ENCODE measurements at regions not wholly inside any gene's neighbourhood (a gene's known extent, or its start where the extent isn't known, plus 50 kb on each side); places are given as distances from the start of the nearest gene placed in this dataset.

DNA sequence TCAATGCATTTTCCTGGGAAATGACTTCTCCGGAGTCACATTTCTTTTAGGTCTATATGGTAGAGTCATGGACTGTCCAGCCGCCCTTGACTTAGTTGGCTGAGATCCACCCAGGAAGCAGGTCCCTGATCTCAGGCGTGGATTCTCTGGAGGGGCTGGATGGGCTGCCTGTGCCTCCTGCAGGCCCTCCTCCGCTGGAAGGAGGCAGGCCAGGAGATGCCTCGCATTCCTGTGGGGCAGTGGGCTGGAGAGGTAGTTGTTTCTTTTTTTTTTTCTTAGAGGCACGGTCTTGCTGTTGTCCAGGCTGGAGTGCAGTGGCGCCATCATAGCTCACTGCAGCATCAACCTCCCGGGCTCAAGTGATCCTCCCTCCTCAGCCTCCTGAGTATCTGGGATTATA, 129.0 kb upstream of the MYCN start:
- Mint-ChIP-seq H3K36me3 (no peaks in the 10 kb centered on the region), H3K4me1 (ENCODE audit: unreplicated experiment) (peaks cover 67% of the 10 kb centered on the region), H3K27ac (no peak overlapping the region), H3K27me3 (no peaks in the 10 kb centered on the region), H3K4me3 (no peak overlapping the region), H3K9me3 (no peaks in the 10 kb centered on the region)
- DNase-seq (ENCODE audit: extremely low spot score, unreplicated experiment): no peak
- no peak for TF ChIP-seq CTCF (conservative IDR thresholded peaks at IDR 0.05)

DNA sequence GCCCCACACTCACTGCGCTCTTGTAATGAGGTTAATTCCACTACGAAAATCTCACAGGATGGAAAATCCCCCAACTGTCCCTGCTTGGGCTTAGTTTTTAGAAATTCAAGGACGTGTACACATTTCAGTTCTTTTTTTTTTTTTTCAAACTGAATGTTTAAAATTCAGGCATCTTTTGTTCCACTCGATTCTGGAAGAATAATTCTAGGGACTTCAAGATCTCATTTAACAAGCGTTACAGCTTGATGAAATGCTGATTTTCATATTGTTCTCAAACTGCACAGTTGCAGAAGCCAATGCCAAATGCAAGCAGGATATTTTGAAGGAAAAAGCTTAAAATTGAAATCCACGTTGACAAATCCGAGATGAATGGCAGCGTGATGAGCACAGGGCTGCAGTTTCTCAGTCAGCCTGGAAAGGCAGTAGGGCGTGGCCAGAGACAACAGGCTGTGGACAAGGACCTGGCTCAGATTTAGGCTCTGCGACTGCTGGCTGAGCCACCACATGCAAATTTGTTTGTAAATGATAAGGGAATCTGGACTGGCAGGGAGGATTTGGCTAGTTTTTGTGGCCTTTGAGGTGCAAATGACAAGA, 128.1 kb upstream of the MYCN start:
- Mint-ChIP-seq H3K9me3 (no peaks in the 10 kb centered on the region), H3K4me1 (ENCODE audit: unreplicated experiment) (peaks cover 71% of the 10 kb centered on the region), H3K36me3 (no peaks in the 10 kb centered on the region), H3K27me3 (no peaks in the 10 kb centered on the region), H3K27ac (no peak overlapping the region), H3K4me3 (no peak overlapping the region)
- TF ChIP-seq CTCF (conservative IDR thresholded peaks at IDR 0.05): no peak
- DNase-seq (ENCODE audit: extremely low spot score, unreplicated experiment): no peak

DNA sequence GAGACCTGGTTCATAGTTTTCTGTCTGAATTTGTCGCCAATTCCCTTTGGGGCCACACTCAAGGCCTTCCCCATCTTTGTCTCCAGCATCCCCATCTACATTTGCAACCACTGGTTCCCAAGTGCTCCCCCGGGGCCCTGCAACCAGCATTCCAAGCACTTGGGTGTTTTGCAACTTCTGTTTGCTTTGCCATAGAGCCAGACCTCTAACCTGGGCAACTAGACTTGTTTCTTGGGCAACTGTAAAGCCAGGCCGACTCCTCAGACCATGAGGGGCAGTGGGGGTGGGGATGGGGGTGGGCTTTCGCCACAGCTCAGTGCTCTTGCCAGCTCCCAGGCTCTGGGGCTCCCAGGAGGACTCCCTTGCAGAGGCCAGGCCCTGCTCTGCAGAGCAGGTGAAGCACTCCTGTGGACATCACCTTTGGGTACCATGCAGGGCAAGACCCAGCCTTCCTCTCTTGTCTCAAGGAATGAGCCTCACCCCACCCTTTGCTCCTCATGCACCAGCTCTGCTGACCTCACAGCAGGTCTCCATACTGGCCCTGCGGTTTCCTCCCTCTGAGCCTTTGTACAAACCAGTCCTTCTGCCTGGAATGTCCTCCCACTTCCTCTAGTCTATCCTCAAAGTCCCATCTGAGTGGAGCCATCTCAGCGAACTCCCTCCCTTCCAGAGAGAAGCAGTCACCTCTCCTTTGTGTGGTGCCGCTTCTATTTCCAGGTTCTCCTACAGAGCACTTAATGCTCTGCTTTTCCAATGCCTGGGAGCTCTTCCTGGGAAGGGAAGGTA, 126.7 kb upstream of the MYCN start:
- peaks cover 74% of the 10 kb centered on the region for H3K4me1 Mint-ChIP-seq (ENCODE audit: unreplicated experiment)
- H3K27ac Mint-ChIP-seq: peak overlapping the region; percentile 7
- H3K9me3 Mint-ChIP-seq: no peaks in the 10 kb centered on the region
- H3K36me3 Mint-ChIP-seq: no peaks in the 10 kb centered on the region
- DNase-seq (ENCODE audit: extremely low spot score, unreplicated experiment): no peak
- no peaks in the 10 kb centered on the region for H3K27me3 Mint-ChIP-seq
- no peak overlapping the region for H3K4me3 Mint-ChIP-seq
- TF ChIP-seq CTCF (conservative IDR thresholded peaks at IDR 0.05): no peak

DNA sequence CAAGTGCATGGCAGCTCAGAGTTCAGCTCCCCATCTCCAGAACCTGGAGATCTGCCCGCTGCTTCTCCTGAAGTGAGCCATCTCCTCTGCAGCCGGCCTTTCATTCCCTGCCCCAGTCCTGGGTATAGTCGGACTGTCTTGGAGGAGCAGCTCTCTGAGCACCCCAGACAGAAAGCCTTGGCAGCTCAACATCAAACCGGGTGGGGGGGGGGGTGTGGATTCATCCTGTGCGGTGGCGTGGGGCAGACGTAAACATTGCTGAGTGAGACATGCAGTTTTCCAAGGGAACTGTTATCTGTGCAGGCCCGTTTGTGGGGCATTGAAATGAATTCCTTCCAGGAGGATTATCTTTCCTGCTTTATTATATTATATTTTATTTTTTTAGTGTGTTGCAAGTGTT, 125.9 kb upstream of the MYCN start:
- Mint-ChIP-seq H3K36me3 (no peaks in the 10 kb centered on the region), H3K27ac (no peak overlapping the region)

GRCh38 chr2:15814946-15815345, 125.4 kb upstream of the MYCN start:
- Mint-ChIP-seq H3K4me1 (ENCODE audit: unreplicated experiment) (peaks cover 67% of the 10 kb centered on the region), H3K27ac (no peak overlapping the region), H3K9me3 (no peaks in the 10 kb centered on the region), H3K27me3 (no peaks in the 10 kb centered on the region), H3K4me3 (no peak overlapping the region), H3K36me3 (no peaks in the 10 kb centered on the region)
- no peak for DNase-seq (ENCODE audit: extremely low spot score, unreplicated experiment)
- TF ChIP-seq CTCF (conservative IDR thresholded peaks at IDR 0.05): no peak

More for the DNA sequence above, 125.9 kb upstream of the MYCN start:
- no peak overlapping the region for H3K4me3 Mint-ChIP-seq
- peaks cover 67% of the 10 kb centered on the region for H3K4me1 Mint-ChIP-seq (ENCODE audit: unreplicated experiment)
- DNase-seq (ENCODE audit: extremely low spot score, unreplicated experiment): no peak
- no peaks in the 10 kb centered on the region for H3K27me3 Mint-ChIP-seq
- TF ChIP-seq CTCF (conservative IDR thresholded peaks at IDR 0.05): no peak
- no peaks in the 10 kb centered on the region for H3K9me3 Mint-ChIP-seq

Measured in type B pancreatic cell (in vitro differentiated cells).